WTC11 (cell line): ENCODE measurements at regions not wholly inside any gene's neighbourhood (a gene's known extent, or its start where the extent isn't known, plus 50 kb on each side); places are given as distances from the start of the nearest gene placed in this dataset.

Experiments used
- ATAC-seq: fragments of 200-7000 bp; cut with Tn5 transposase; 2 replicates; pipeline ENCODE4 v1.10.0; 2021; ENCODE audit warnings: mild to moderate bottlenecking, moderate library complexity
- CTCF ChIA-PET: fragments of 300-600 bp; sonication (Branson Sonifier 250); formaldehyde crosslinking; loops from one replicate; lab custom pipeline; 2021; ENCODE audit warnings: antibody characterized with exemption; lab: Charles Lee
- POLR2A ChIA-PET: fragments of 350-600 bp; sonication (Branson Sonifier 250); formaldehyde crosslinking; loops from one replicate; lab custom pipeline; 2021; ENCODE audit warnings: antibody characterized with exemption; lab: Charles Lee
- DNase-seq: peaks from one replicate; pipeline ENCODE4 v3.0.0; 2021; ENCODE audit warnings: low spot score
- H3K27ac Mint-ChIP-seq: 2 replicates; pipeline ENCODE4 v1.8.0; 2021; ENCODE audit warnings: mixed read lengths
- H3K27me3 Mint-ChIP-seq: 2 replicates; pipeline ENCODE4 v1.8.0; 2021; ENCODE audit warnings: low read depth, mild to moderate bottlenecking, moderate library complexity, mixed read lengths
- H3K36me3 Mint-ChIP-seq: 2 replicates; pipeline ENCODE4 v1.8.0; 2021; ENCODE audit warnings: mixed read lengths
- H3K4me1 Mint-ChIP-seq: 2 replicates; pipeline ENCODE4 v1.8.0; 2022; ENCODE audit warnings: mixed read lengths
- H3K4me3 Mint-ChIP-seq: 2 replicates; pipeline ENCODE4 v1.8.0; 2021; ENCODE audit warnings: mild to moderate bottlenecking, moderate library complexity, mixed read lengths
- H3K9me3 Mint-ChIP-seq: 2 replicates; pipeline ENCODE4 v1.8.0; 2021; ENCODE audit warnings: mixed read lengths
- CREB1 ChIP-seq: sonication (generic); formaldehyde crosslinking; IDR thresholded peaks from 2 replicates; pipeline ENCODE4 v1.8.0; 2023; ENCODE audit warnings: mild to moderate bottlenecking, missing genetic modification reagents
- CREM ChIP-seq: sonication (generic); formaldehyde crosslinking; IDR thresholded peaks from 2 replicates; pipeline ENCODE4 v1.8.1; 2022; ENCODE audit warnings: mild to moderate bottlenecking, missing genetic modification reagents, moderate library complexity
- ELF4 ChIP-seq: sonication (generic); formaldehyde crosslinking; IDR thresholded peaks from 2 replicates; pipeline ENCODE4 v1.8.1; 2022; ENCODE audit warnings: low read depth, mild to moderate bottlenecking, moderate library complexity, missing genetic modification reagents
- FOXP4 ChIP-seq: sonication (generic); formaldehyde crosslinking; IDR thresholded peaks from 2 replicates; pipeline ENCODE4 v1.8.0; 2022; ENCODE audit warnings: mild to moderate bottlenecking, missing genetic modification reagents
- GABPB1 ChIP-seq: sonication (generic); formaldehyde crosslinking; IDR thresholded peaks from 2 replicates; pipeline ENCODE4 v1.8.1; 2023; ENCODE audit warnings: mild to moderate bottlenecking, missing genetic modification reagents
- KAT7 ChIP-seq: sonication (generic); formaldehyde crosslinking; IDR thresholded peaks from 2 replicates; pipeline ENCODE4 v1.8.1; 2023; ENCODE audit warnings: missing genetic modification reagents, mild to moderate bottlenecking, borderline replicate concordance
- NFATC4 ChIP-seq: fragments of 250-450 bp; sonication (Bioruptor Pico); IDR thresholded peaks from 2 replicates; pipeline ENCODE4 v1.9.0; 2021; ENCODE audit warnings: mild to moderate bottlenecking
- OVOL2 ChIP-seq: fragments of 250-450 bp; sonication (Bioruptor Pico); IDR thresholded peaks from 2 replicates; pipeline ENCODE4 v1.9.0; 2021; ENCODE audit warnings: mild to moderate bottlenecking, borderline replicate concordance
- PRDM15 ChIP-seq: sonication (generic); formaldehyde crosslinking; IDR thresholded peaks from 2 replicates; pipeline ENCODE4 v1.8.0; 2022; ENCODE audit warnings: missing genetic modification reagents
- PRRX2 ChIP-seq: fragments of 250-450 bp; sonication (Bioruptor Pico); IDR thresholded peaks from 2 replicates; pipeline ENCODE4 v1.8.0; 2021; ENCODE audit warnings: mild to moderate bottlenecking
- SOX15 ChIP-seq: fragments of 250-450 bp; sonication (Bioruptor Pico); IDR thresholded peaks from 2 replicates; pipeline ENCODE4 v1.9.0; 2021; ENCODE audit warnings: mild to moderate bottlenecking
- TP53 ChIP-seq: sonication (generic); formaldehyde crosslinking; IDR thresholded peaks from 2 replicates; pipeline ENCODE4 v1.8.1; 2023; ENCODE audit warnings: mild to moderate bottlenecking, missing genetic modification reagents
- ZNF263 ChIP-seq: sonication (generic); formaldehyde crosslinking; IDR thresholded peaks from 2 replicates; pipeline ENCODE4 v1.8.1; 2022; ENCODE audit warnings: low read depth, mild to moderate bottlenecking, moderate library complexity, missing genetic modification reagents
- ZNF317 ChIP-seq: sonication (generic); formaldehyde crosslinking; IDR thresholded peaks from 2 replicates; pipeline ENCODE4 v1.8.1; 2023; ENCODE audit warnings: low read depth, mild to moderate bottlenecking, moderate library complexity, missing genetic modification reagents, borderline replicate concordance
- ZNF416 ChIP-seq: fragments of 250-450 bp; sonication (Bioruptor Pico); IDR thresholded peaks from 2 replicates; pipeline ENCODE4 v1.9.0; 2021; ENCODE audit warnings: mild to moderate bottlenecking, inconsistent platforms
- ZSCAN18 ChIP-seq: fragments of 250-450 bp; sonication (Bioruptor Pico); IDR thresholded peaks from 2 replicates; pipeline ENCODE4 v2.1.2; 2022; ENCODE audit warnings: mild to moderate bottlenecking, moderate library complexity
- TF ChIP-seq, protein P1 (sequence below): fragments of 250-450 bp; sonication (Bioruptor Pico); IDR thresholded peaks from 2 replicates; pipeline ENCODE4 v1.9.0; 2021; ENCODE audit warnings: mild to moderate bottlenecking
- TF ChIP-seq, protein P2 (sequence below): fragments of 250-450 bp; sonication (Bioruptor Pico); IDR thresholded peaks from 2 replicates; pipeline ENCODE4 v1.9.0; 2021; ENCODE audit warnings: mild to moderate bottlenecking
- TF ChIP-seq, protein P3 (sequence below): sonication (generic); formaldehyde crosslinking; IDR thresholded peaks from 2 replicates; pipeline ENCODE4 v1.8.0; 2022; ENCODE audit warnings: mild to moderate bottlenecking, missing genetic modification reagents

- H3K4me1 Mint-ChIP-seq = no peaks in the 10 kb centered on the region; the same call in 1 of the 2 replicates
- H3K4me3 Mint-ChIP-seq = no peak overlapping the region
- no peaks in the 10 kb centered on the region for H3K36me3 Mint-ChIP-seq
- DNase-seq (no peak), ATAC-seq (no peak)
- TF ChIP-seq TP53 (CRISPR knock-in tag) (no peak), CREB1 (no peak), KAT7 (no peak)
- H3K27ac Mint-ChIP-seq = no peak overlapping the region
- POLR2A ChIA-PET = no interaction called here
- CTCF ChIA-PET = no interaction called here
- peaks cover 3% of the 10 kb centered on the region for H3K9me3 Mint-ChIP-seq
- H3K27me3 Mint-ChIP-seq = no peaks in the 10 kb centered on the region
Measured at GRCh38 chr5:2410451-2410850, 341.0 kb downstream of the IRX2 start.

- CTCF ChIA-PET = no interaction called here
- DNase-seq (no peak), ATAC-seq (no peak)
- Mint-ChIP-seq H3K36me3 (peaks cover 17% of the 10 kb centered on the region), H3K4me3 (no peak overlapping the region), H3K4me1 (no peaks in the 10 kb centered on the region), H3K27ac (no peak overlapping the region), H3K9me3 (peaks cover 36% of the 10 kb centered on the region), H3K27me3 (no peaks in the 10 kb centered on the region)
- POLR2A ChIA-PET = no interaction called here
- no peak for TF ChIP-seq PRRX2 (CRISPR knock-in tag)
- TF ChIP-seq SOX15 (CRISPR knock-in tag) = no peak
- TF ChIP-seq OVOL2 (CRISPR knock-in tag) = no peak
Measured at GRCh38 chr5:2403296-2403695, 348.2 kb downstream of the IRX2 start.

DNA sequence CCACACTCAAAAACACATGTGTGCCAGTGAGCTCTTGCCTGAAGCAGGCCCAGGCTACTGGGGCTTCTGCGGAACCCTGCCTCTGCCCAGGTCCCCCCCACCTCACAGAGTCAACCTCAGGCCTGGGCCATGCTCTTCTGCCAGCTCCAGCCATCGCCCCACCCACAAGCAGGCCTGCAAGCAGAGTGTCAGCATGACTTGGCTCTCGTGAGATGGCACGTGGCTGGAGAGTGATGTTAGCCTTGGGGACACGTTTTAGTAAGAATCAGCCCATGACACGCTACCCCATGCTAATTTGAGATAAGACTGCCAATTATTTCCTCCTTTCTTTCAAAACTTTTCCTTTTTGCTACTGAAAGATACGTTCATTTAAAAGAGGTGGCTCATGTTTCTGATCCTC, 351.7 kb downstream of the IRX2 start:
- Mint-ChIP-seq H3K36me3 (peaks cover 17% of the 10 kb centered on the region), H3K4me3 (no peak overlapping the region), H3K27me3 (no peaks in the 10 kb centered on the region), H3K9me3 (peaks cover 34% of the 10 kb centered on the region), H3K4me1 (no peaks in the 10 kb centered on the region), H3K27ac (no peak overlapping the region)
- ChIA-PET POLR2A (no interaction called here), CTCF (no interaction called here)
- TF ChIP-seq SOX15 (CRISPR knock-in tag) (no peak), PRDM15 (no peak), FOXP4 (CRISPR knock-in tag) (no peak)
- no peak for ATAC-seq
- no peak for DNase-seq

GRCh38 chr5:2399096-2399495, 352.4 kb downstream of the IRX2 start:
- no peak overlapping the region for H3K27ac Mint-ChIP-seq
- H3K36me3 Mint-ChIP-seq = peaks cover 17% of the 10 kb centered on the region
- no peaks in the 10 kb centered on the region for H3K4me1 Mint-ChIP-seq
- DNase-seq = no peak
- ChIA-PET CTCF (interaction anchor here (0.9 kb wide), 1 partner anchor 17 kb away, joined by 3 read pairs; no protein-coding TSS in a partner anchor), POLR2A (no interaction called here)
- no peak for ATAC-seq
- no peaks in the 10 kb centered on the region for H3K27me3 Mint-ChIP-seq
- H3K4me3 Mint-ChIP-seq = no peak overlapping the region
- H3K9me3 Mint-ChIP-seq = peaks cover 34% of the 10 kb centered on the region
- TF ChIP-seq ZNF416 (CRISPR knock-in tag) (no peak), NFATC4 (no peak), ZSCAN18 (CRISPR knock-in tag) (no peak), ZNF263 (CRISPR knock-in tag) (no peak), ZNF317 (CRISPR knock-in tag) (no peak), GABPB1 (no peak), CREM (CRISPR knock-in tag) (no peak), ELF4 (CRISPR knock-in tag) (no peak)
- TF ChIP-seq, protein P1, sequence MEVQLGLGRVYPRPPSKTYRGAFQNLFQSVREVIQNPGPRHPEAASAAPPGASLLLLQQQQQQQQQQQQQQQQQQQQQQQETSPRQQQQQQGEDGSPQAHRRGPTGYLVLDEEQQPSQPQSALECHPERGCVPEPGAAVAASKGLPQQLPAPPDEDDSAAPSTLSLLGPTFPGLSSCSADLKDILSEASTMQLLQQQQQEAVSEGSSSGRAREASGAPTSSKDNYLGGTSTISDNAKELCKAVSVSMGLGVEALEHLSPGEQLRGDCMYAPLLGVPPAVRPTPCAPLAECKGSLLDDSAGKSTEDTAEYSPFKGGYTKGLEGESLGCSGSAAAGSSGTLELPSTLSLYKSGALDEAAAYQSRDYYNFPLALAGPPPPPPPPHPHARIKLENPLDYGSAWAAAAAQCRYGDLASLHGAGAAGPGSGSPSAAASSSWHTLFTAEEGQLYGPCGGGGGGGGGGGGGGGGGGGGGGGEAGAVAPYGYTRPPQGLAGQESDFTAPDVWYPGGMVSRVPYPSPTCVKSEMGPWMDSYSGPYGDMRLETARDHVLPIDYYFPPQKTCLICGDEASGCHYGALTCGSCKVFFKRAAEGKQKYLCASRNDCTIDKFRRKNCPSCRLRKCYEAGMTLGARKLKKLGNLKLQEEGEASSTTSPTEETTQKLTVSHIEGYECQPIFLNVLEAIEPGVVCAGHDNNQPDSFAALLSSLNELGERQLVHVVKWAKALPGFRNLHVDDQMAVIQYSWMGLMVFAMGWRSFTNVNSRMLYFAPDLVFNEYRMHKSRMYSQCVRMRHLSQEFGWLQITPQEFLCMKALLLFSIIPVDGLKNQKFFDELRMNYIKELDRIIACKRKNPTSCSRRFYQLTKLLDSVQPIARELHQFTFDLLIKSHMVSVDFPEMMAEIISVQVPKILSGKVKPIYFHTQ (CRISPR knock-in tag) = no peak
- TF ChIP-seq, protein P2, sequence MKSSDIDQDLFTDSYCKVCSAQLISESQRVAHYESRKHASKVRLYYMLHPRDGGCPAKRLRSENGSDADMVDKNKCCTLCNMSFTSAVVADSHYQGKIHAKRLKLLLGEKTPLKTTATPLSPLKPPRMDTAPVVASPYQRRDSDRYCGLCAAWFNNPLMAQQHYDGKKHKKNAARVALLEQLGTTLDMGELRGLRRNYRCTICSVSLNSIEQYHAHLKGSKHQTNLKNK (CRISPR knock-in tag) = no peak
- TF ChIP-seq, protein P3, sequence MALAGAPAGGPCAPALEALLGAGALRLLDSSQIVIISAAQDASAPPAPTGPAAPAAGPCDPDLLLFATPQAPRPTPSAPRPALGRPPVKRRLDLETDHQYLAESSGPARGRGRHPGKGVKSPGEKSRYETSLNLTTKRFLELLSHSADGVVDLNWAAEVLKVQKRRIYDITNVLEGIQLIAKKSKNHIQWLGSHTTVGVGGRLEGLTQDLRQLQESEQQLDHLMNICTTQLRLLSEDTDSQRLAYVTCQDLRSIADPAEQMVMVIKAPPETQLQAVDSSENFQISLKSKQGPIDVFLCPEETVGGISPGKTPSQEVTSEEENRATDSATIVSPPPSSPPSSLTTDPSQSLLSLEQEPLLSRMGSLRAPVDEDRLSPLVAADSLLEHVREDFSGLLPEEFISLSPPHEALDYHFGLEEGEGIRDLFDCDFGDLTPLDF = no peak
